ENCODE measurements at regions not wholly inside any gene's neighbourhood (a gene's known extent, or its start where the extent isn't known, plus 50 kb on each side); places are given as distances from the start of the nearest gene placed in this dataset.

DNA sequence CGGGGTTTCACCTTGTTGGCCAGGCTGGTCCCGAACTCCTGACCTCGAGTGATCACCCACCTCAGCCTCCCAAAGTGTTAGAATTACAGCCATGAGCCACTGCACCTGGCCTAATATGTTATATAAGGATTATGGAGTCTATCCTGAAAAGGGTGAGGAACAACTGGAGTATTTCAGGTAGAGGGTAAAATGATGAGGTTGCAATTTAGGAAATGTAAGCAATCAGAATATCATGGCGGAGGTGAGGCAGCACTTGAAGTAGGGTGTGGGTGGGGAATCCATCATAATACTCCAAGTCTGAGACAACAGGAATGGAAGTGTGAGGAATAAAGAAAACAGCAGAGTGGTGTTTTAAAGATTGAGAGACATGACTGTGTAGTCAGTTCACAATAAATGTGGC lies 582.2 kb downstream of the FGF9 start:
- H3K4me1 ChIP-seq (ENCODE audit: control insufficient read depth, extremely low read depth, insufficient read depth, low read length), result no peaks in the 10 kb centered on the region
- no peak overlapping the region for H3K27ac ChIP-seq (ENCODE audit: insufficient read depth, low read length)
- DNase-seq (ENCODE audit: low read depth in 2 of 2), result no peak
- no peaks in the 10 kb centered on the region for H3K27me3 ChIP-seq (ENCODE audit: control insufficient read depth, insufficient read depth, low read length)
- H3K79me2 ChIP-seq (ENCODE audit: control insufficient read depth, insufficient read depth, low read length), result no peaks in the 10 kb centered on the region
- H2AFZ ChIP-seq (ENCODE audit: low read length), result no peak overlapping the region
- no peaks in the 10 kb centered on the region for H3K36me3 ChIP-seq (ENCODE audit: control insufficient read depth, insufficient read depth, low read length)
- no peaks in the 10 kb centered on the region for H4K20me1 ChIP-seq (ENCODE audit: control insufficient read depth, extremely low read depth, insufficient read depth, low read length)
- H3K4me3 ChIP-seq (replicated peaks in 1 of 4; ENCODE audit: control extremely low read depth in 1 of 4, insufficient read depth in 1 of 4, low read depth in 3 of 4, low read length in 4 of 4), result no peak overlapping the region
- TF ChIP-seq, protein P1, sequence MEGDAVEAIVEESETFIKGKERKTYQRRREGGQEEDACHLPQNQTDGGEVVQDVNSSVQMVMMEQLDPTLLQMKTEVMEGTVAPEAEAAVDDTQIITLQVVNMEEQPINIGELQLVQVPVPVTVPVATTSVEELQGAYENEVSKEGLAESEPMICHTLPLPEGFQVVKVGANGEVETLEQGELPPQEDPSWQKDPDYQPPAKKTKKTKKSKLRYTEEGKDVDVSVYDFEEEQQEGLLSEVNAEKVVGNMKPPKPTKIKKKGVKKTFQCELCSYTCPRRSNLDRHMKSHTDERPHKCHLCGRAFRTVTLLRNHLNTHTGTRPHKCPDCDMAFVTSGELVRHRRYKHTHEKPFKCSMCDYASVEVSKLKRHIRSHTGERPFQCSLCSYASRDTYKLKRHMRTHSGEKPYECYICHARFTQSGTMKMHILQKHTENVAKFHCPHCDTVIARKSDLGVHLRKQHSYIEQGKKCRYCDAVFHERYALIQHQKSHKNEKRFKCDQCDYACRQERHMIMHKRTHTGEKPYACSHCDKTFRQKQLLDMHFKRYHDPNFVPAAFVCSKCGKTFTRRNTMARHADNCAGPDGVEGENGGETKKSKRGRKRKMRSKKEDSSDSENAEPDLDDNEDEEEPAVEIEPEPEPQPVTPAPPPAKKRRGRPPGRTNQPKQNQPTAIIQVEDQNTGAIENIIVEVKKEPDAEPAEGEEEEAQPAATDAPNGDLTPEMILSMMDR (conservative IDR thresholded peaks at IDR 0.05 in 1 of 2, IDR thresholded peaks at IDR 0.05 in 1 of 2; ENCODE audit: low read depth in 1 of 2, low read length in 2 of 2), result no peak
- TF ChIP-seq EZH2 (IDR thresholded peaks at IDR 0.05; ENCODE audit: low read length, missing control alignments), result no peak
- H3K9me3 ChIP-seq (ENCODE audit: control insufficient read depth, insufficient read depth, low read depth, low read length), result no peaks in the 10 kb centered on the region
- no peak overlapping the region for H3K4me2 ChIP-seq (ENCODE audit: extremely low read depth, insufficient read depth, low read length)
- no peak overlapping the region for H3K9ac ChIP-seq (ENCODE audit: insufficient read depth, low read length)

DNA sequence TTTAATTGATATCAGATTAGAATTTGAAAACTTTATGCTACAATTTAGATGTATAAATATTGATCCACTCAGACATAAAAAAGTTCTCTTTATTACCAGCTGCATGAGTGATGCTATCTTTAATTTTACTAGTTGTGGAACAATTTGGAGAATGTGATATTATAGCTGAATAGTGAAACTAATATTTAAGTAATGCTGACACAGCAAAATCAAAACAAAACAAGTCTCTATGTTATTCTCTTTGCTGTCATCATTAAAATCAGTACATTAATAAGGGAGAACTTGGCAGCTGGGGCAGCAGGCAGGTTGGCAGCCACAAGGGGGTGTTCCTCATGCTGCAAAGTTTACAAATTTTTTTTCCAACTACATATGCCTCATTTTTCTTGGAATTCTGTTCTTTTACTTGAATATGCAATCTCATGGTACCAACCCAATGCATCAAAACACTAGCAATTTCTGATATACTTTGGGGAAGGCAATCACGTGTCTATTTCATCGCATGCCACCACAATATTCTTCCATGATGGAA lies 585.3 kb downstream of the FGF9 start:
- Histone ChIP-seq H3K27ac (ENCODE audit: insufficient read depth, low read length) (no peak overlapping the region), H3K4me3 (replicated peaks in 1 of 4; ENCODE audit: control extremely low read depth in 1 of 4, insufficient read depth in 1 of 4, low read depth in 3 of 4, low read length in 4 of 4) (no peak overlapping the region), H3K4me2 (ENCODE audit: extremely low read depth, insufficient read depth, low read length) (no peak overlapping the region), H4K20me1 (ENCODE audit: control insufficient read depth, extremely low read depth, insufficient read depth, low read length) (no peaks in the 10 kb centered on the region), H3K9ac (ENCODE audit: insufficient read depth, low read length) (no peak overlapping the region), H3K9me3 (ENCODE audit: control insufficient read depth, insufficient read depth, low read depth, low read length) (no peaks in the 10 kb centered on the region), H3K79me2 (ENCODE audit: control insufficient read depth, insufficient read depth, low read length) (no peaks in the 10 kb centered on the region), H3K36me3 (ENCODE audit: control insufficient read depth, insufficient read depth, low read length) (no peaks in the 10 kb centered on the region), H2AFZ (ENCODE audit: low read length) (no peak overlapping the region), H3K27me3 (ENCODE audit: control insufficient read depth, insufficient read depth, low read length) (no peaks in the 10 kb centered on the region), H3K4me1 (ENCODE audit: control insufficient read depth, extremely low read depth, insufficient read depth, low read length) (no peaks in the 10 kb centered on the region)
- TF ChIP-seq, protein P1 (conservative IDR thresholded peaks at IDR 0.05 in 1 of 2, IDR thresholded peaks at IDR 0.05 in 1 of 2; ENCODE audit: low read depth in 1 of 2, low read length in 2 of 2), result peak in 1 of 2 donors; percentile 13
- no peak for TF ChIP-seq EZH2 (IDR thresholded peaks at IDR 0.05; ENCODE audit: low read length, missing control alignments)
- no peak for DNase-seq (ENCODE audit: low read depth in 2 of 2)

DNA sequence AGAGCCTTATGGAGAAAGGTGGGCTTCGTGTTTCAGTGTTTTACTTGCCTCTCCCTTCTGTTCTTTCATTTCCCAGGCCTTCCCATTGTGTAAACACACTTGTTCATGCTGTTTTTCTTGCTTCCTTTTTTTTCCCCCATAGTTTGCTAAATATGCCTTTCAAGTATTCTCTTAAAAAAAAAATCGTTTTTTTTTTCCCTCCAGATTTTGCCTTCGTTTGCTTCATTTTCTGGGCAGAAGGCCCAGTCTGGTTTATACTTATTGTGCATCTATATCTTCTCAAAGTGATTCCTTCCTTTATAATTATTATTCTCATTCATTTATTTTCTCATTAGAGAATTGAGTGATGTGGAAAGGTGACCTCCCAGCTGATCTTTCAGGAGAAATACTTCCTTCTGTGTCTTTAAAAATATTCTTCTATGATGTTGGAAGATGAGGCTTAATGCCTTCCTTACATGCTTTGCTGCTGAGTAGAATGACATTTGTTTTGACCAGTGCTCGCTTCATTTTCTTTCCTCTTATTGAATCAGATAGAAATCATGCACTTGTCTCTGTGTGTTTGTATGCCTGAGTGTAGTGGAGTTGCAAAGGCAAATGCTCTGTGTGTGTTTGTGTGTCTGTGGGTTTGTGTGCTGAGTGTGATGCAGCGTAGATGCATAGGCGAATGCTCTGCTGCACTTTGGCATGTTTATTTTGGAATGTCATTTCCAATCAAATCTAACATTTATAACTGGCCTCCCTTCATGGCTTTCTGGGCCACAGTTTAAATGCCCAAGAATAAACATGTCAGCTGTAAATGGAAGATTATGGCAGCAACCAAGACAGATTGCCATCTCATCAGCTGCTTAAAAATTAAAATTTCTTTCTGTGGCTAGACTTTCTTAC lies 591.4 kb downstream of the FGF9 start:
- H2AFZ ChIP-seq (ENCODE audit: low read length), result no peak overlapping the region
- no peaks in the 10 kb centered on the region for H3K4me1 ChIP-seq (ENCODE audit: control insufficient read depth, extremely low read depth, insufficient read depth, low read length)
- peak in 1 of 2 donors; percentile 35 for DNase-seq (ENCODE audit: low read depth in 2 of 2)
- H3K4me3 ChIP-seq (replicated peaks in 1 of 4; ENCODE audit: control extremely low read depth in 1 of 4, insufficient read depth in 1 of 4, low read depth in 3 of 4, low read length in 4 of 4), result no peak overlapping the region
- H3K27me3 ChIP-seq (ENCODE audit: control insufficient read depth, insufficient read depth, low read length), result no peaks in the 10 kb centered on the region
- no peaks in the 10 kb centered on the region for H3K36me3 ChIP-seq (ENCODE audit: control insufficient read depth, insufficient read depth, low read length)
- H3K4me2 ChIP-seq (ENCODE audit: extremely low read depth, insufficient read depth, low read length), result no peak overlapping the region
- H3K79me2 ChIP-seq (ENCODE audit: control insufficient read depth, insufficient read depth, low read length), result no peaks in the 10 kb centered on the region
- TF ChIP-seq, protein P1 (conservative IDR thresholded peaks at IDR 0.05 in 1 of 2, IDR thresholded peaks at IDR 0.05 in 1 of 2; ENCODE audit: low read depth in 1 of 2, low read length in 2 of 2), result no peak
- no peak for TF ChIP-seq EZH2 (IDR thresholded peaks at IDR 0.05; ENCODE audit: low read length, missing control alignments)
- no peak overlapping the region for H3K27ac ChIP-seq (ENCODE audit: insufficient read depth, low read length)
- no peaks in the 10 kb centered on the region for H4K20me1 ChIP-seq (ENCODE audit: control insufficient read depth, extremely low read depth, insufficient read depth, low read length)
- H3K9me3 ChIP-seq (ENCODE audit: control insufficient read depth, insufficient read depth, low read depth, low read length), result no peaks in the 10 kb centered on the region
- H3K9ac ChIP-seq (ENCODE audit: insufficient read depth, low read length), result no peak overlapping the region
